ENCODE measurements at regions not wholly inside any gene's neighbourhood (a gene's known extent, or its start where the extent isn't known, plus 50 kb on each side); places are given as distances from the start of the nearest gene placed in this dataset.
"Not testable (repeated sequence)": the region's sequence is repeated elsewhere in the genome, so short reads cannot be mapped to it uniquely, and the experiment has no call there.

GRCh38 chr1:48068206-48068605 is 71.0 kb upstream of the TRABD2B start:
- WGBS, 2 experiments (ENCODE audit: low coverage in 1 of 2, low lambda C conversion rate in 2 of 2, missing lambda C conversion rate in 2 of 2): 38 to 55% methylated on average over 1 of the region's 1 CpG
- TF ChIP-seq EZH2 (IDR thresholded peaks at IDR 0.05; ENCODE audit: insufficient read depth, poor library complexity, severe bottlenecking): no peak
- no peak for TF ChIP-seq EZH2phosphoT487 (IDR thresholded peaks at IDR 0.05; ENCODE audit: insufficient read depth, low read depth)
- no peaks in the 10 kb centered on the region for H3F3A ChIP-seq (ENCODE audit: insufficient read depth)
- no peak overlapping the region for H3K27ac ChIP-seq
- no peak overlapping the region for H3K4me3 ChIP-seq
- no peak overlapping the region for H3K9ac ChIP-seq
- H3K27me3 ChIP-seq (replicated peaks; ENCODE audit: insufficient read depth): peaks cover 11% of the 10 kb centered on the region
- no peaks in the 10 kb centered on the region for H3K9me2 ChIP-seq (ENCODE audit: insufficient read depth)
- H3K36me3 ChIP-seq (ENCODE audit: low read depth): no peaks in the 10 kb centered on the region
- no peaks in the 10 kb centered on the region for H3K79me2 ChIP-seq (ENCODE audit: insufficient read depth)
- in situ Hi-C loops (cut with MboI): no loop called here
- no peak overlapping the region for H2AFZ ChIP-seq
- no peaks in the 10 kb centered on the region for H4K20me1 ChIP-seq (ENCODE audit: insufficient read depth)
- H3K4me2 ChIP-seq (ENCODE audit: unreplicated experiment): no peak overlapping the region
- no peaks in the 10 kb centered on the region for H3K4me1 ChIP-seq (ENCODE audit: insufficient read depth)
- no peak for DNase-seq
- H3K9me3 ChIP-seq (ENCODE audit: low read depth): no peaks in the 10 kb centered on the region

- Histone ChIP-seq H3K4me3 (no peak overlapping the region), H3K4me2 (ENCODE audit: unreplicated experiment) (no peak overlapping the region), H4K20me1 (ENCODE audit: insufficient read depth) (no peaks in the 10 kb centered on the region), H3K79me2 (ENCODE audit: insufficient read depth) (no peaks in the 10 kb centered on the region), H3K4me1 (ENCODE audit: insufficient read depth) (no peaks in the 10 kb centered on the region), H3K9me3 (ENCODE audit: low read depth) (no peaks in the 10 kb centered on the region), H3K27me3 (replicated peaks; ENCODE audit: insufficient read depth) (peaks cover 15% of the 10 kb centered on the region), H3K36me3 (ENCODE audit: low read depth) (no peaks in the 10 kb centered on the region), H2AFZ (no peak overlapping the region), H3F3A (ENCODE audit: insufficient read depth) (no peaks in the 10 kb centered on the region), H3K27ac (no peak overlapping the region), H3K9me2 (ENCODE audit: insufficient read depth) (no peaks in the 10 kb centered on the region), H3K9ac (no peak overlapping the region)
- TF ChIP-seq EZH2 (IDR thresholded peaks at IDR 0.05; ENCODE audit: insufficient read depth, poor library complexity, severe bottlenecking): no peak
- TF ChIP-seq EZH2phosphoT487 (IDR thresholded peaks at IDR 0.05; ENCODE audit: insufficient read depth, low read depth): no peak
- no peak for DNase-seq
- WGBS, 2 experiments (ENCODE audit: low coverage in 1 of 2, low lambda C conversion rate in 2 of 2, missing lambda C conversion rate in 2 of 2): 60 to 63% methylated on average over 4 of the region's 4 CpGs
- in situ Hi-C loops (cut with MboI): no loop called here
Measured at GRCh38 chr1:48066936-48067335, 69.8 kb upstream of the TRABD2B start.

- H3K4me3 ChIP-seq; H3K36me3 ChIP-seq (ENCODE audit: low read depth); H4K20me1 ChIP-seq (ENCODE audit: insufficient read depth); in situ Hi-C loops (cut with MboI); H3K4me1 ChIP-seq (ENCODE audit: insufficient read depth); H3K9me2 ChIP-seq (ENCODE audit: insufficient read depth); H3K79me2 ChIP-seq (ENCODE audit: insufficient read depth); H3K27ac ChIP-seq; DNase-seq; H3F3A ChIP-seq (ENCODE audit: insufficient read depth); H3K9ac ChIP-seq; H3K9me3 ChIP-seq (ENCODE audit: low read depth); H3K4me2 ChIP-seq (ENCODE audit: unreplicated experiment); H2AFZ ChIP-seq: not testable (repeated sequence)
- 54 to 56% methylated on average over 5 of the region's 5 CpGs for WGBS, 2 experiments (ENCODE audit: low coverage in 1 of 2, low lambda C conversion rate in 2 of 2, missing lambda C conversion rate in 2 of 2)
- peaks cover 15% of the 10 kb centered on the region for H3K27me3 ChIP-seq (replicated peaks; ENCODE audit: insufficient read depth)
Measured at GRCh38 chr1:48064693-48065092, 67.5 kb upstream of the TRABD2B start.

DNA sequence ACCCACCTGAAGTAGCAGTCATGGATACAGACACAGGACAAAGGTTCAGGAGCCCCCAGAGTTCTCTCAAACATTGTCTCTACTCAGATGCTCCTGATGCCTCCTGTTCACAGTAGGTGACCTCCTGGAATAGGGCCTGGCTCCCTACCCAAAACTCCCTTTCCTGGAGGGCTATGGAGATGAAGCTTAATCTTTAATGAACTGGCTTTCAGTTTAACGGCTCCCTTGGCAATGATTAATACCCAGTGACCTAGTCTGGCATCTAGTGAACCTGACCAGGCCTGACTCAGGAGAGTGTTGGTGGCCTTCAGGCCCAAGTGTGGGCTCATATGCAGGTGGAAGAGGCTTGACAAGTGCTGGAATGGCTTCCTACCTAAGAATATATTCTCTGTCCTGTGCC is 65.2 kb upstream of the TRABD2B start:
- H3K9me3 ChIP-seq (ENCODE audit: low read depth): no peaks in the 10 kb centered on the region
- in situ Hi-C loops (cut with MboI): no loop called here

More for the DNA sequence above, 65.2 kb upstream of the TRABD2B start:
- Histone ChIP-seq H3K79me2 (ENCODE audit: insufficient read depth) (no peaks in the 10 kb centered on the region), H3K36me3 (ENCODE audit: low read depth) (no peaks in the 10 kb centered on the region), H3K9me2 (ENCODE audit: insufficient read depth) (no peaks in the 10 kb centered on the region), H3K4me3 (no peak overlapping the region), H3K4me1 (ENCODE audit: insufficient read depth) (no peaks in the 10 kb centered on the region), H2AFZ (no peak overlapping the region), H3K9ac (no peak overlapping the region), H4K20me1 (ENCODE audit: insufficient read depth) (no peaks in the 10 kb centered on the region), H3K27me3 (replicated peaks; ENCODE audit: insufficient read depth) (peaks cover 26% of the 10 kb centered on the region), H3K27ac (no peak overlapping the region), H3F3A (ENCODE audit: insufficient read depth) (no peaks in the 10 kb centered on the region), H3K4me2 (ENCODE audit: unreplicated experiment) (no peak overlapping the region)
- no peak for DNase-seq
- WGBS, 2 experiments (ENCODE audit: low coverage in 1 of 2, low lambda C conversion rate in 2 of 2, missing lambda C conversion rate in 2 of 2): 0% methylated on average over 1 of the region's 1 CpG
- TF ChIP-seq EZH2 (IDR thresholded peaks at IDR 0.05; ENCODE audit: insufficient read depth, poor library complexity, severe bottlenecking) (no peak), EZH2phosphoT487 (IDR thresholded peaks at IDR 0.05; ENCODE audit: insufficient read depth, low read depth) (no peak)

Measured in GM23248 (cell line).